Breast epithelium (tissue), 3 donors: ENCODE measurements at regions not wholly inside any gene's neighbourhood (a gene's known extent, or its start where the extent isn't known, plus 50 kb on each side); places are given as distances from the start of the nearest gene placed in this dataset.

Experiments used
- CTCF ChIP-seq, 3 donors: fragments of 450-650 bp; IDR thresholded peaks; one replicate each; pipeline ENCODE4 v1.5.1; 2016 to 2017; ENCODE audit warnings: antibody characterized with exemption in 3 of 3, mild to moderate bottlenecking in 3 of 3, moderate library complexity in 3 of 3
- POLR2A ChIP-seq: fragments of 450-650 bp; IDR thresholded peaks from one replicate; pipeline ENCODE4 v1.6.1; 2016; ENCODE audit warnings: antibody characterized with exemption, mild to moderate bottlenecking, moderate library complexity
- POLR2AphosphoS5 ChIP-seq, 3 donors: sonication (generic); formaldehyde crosslinking; IDR thresholded peaks; one replicate each; pipeline ENCODE4 v1.6.1; 2017; ENCODE audit warnings: antibody characterized with exemption in 3 of 3

GRCh38 chr12:43241986-43242385 lies 310.0 kb downstream of the ADAMTS20 start:
- no peak for TF ChIP-seq CTCF (IDR thresholded peaks at IDR 0.05)
- TF ChIP-seq POLR2AphosphoS5 (IDR thresholded peaks at IDR 0.05), result no peak
- no peak for TF ChIP-seq POLR2A
